HCT116 (cell line): ENCODE measurements at regions not wholly inside any gene's neighbourhood (a gene's known extent, or its start where the extent isn't known, plus 50 kb on each side); places are given as distances from the start of the nearest gene placed in this dataset.

ENCODE experiments used
- ATAC-seq: fragments of 200-7000 bp; cut with Tn5 transposase; 2 replicates; pipeline ENCODE4 v1.9.1; 2020; ENCODE audit warnings: mild to moderate bottlenecking, moderate library complexity
- BruUV-seq: library from RNA; stranded (reverse); fragments of 400-500 nt; replicated peaks from 2 replicates; lab custom pipeline; 2021; lab: Mats Ljungman, UMichigan
- CTCF ChIA-PET: fragments of 300-600 bp; sonication (Branson Sonifier 250); formaldehyde crosslinking; loops from one replicate; lab custom pipeline; 2021; ENCODE audit warnings: antibody characterized with exemption; lab: Charles Lee
- POLR2A ChIA-PET: fragments of 300-600, 350-600 bp; sonication (Branson Sonifier 250); formaldehyde crosslinking; loops from one replicate; lab custom pipeline; 2021; ENCODE audit warnings: antibody characterized with exemption; lab: Charles Lee
- RAD21 ChIA-PET, 2 experiments: fragments of 300-600 bp; sonication (Branson Sonifier 250); formaldehyde crosslinking; loops; one replicate each; lab custom pipeline; 2023; ENCODE audit warnings: low total read pairs in 2 of 2; ENCODE audit not compliant: uncharacterized antibody in 2 of 2, unreplicated experiment in 2 of 2, low non-redundant PET in 1 of 2; lab: Charles Lee
- DNase-seq: peaks from one replicate; pipeline ENCODE4 v3.0.0-alpha.2; 2010; ENCODE audit warnings: low read depth, low spot score
- H2AFZ ChIP-seq: fragments of 200-600 bp; shearing (Covaris generic), sonication (generic); 2 replicates; pipeline ENCODE4 v1.6.1; 2017; ENCODE audit warnings: low read depth, mixed run types, mixed read lengths, antibody characterized with exemption, low read length; ENCODE audit not compliant: poor library complexity, severe bottlenecking
- H3K27ac ChIP-seq: 2 replicates; pipeline ENCODE4 v1.5.1; 2012; ENCODE audit warnings: low read depth, low read length
- H3K27me3 ChIP-seq: fragments of 200-600 bp; sonication (generic); 2 replicates; pipeline ENCODE4 v1.6.1; 2016; ENCODE audit warnings: mixed run types, low read length, mixed read lengths; ENCODE audit not compliant: insufficient read depth
- H3K36me3 ChIP-seq, 2 experiments: fragments of 200-500 bp in 1 of 2; fragments of 200-600 bp in 1 of 2; sonication (Bioruptor generic) in 1 of 2; sonication (generic) in 1 of 2; 2 replicates each; pipeline versions ENCODE4 v1.5.1 to v1.6.1; 2014 to 2016; ENCODE audit warnings: low read length in 2 of 2, inconsistent platforms in 1 of 2, mixed read lengths in 1 of 2, mixed run types in 1 of 2; ENCODE audit not compliant: insufficient read depth in 2 of 2, control insufficient read depth in 1 of 2
- H3K4me1 ChIP-seq, 2 experiments: fragments of 200-600 bp in 1 of 2; sonication (generic) in 1 of 2; 2 replicates each; pipeline versions ENCODE4 v1.5.1 to v1.6.1; 2012 to 2017; ENCODE audit warnings: low read length in 2 of 2, inconsistent platforms in 1 of 2, mild to moderate bottlenecking in 1 of 2, mixed read lengths in 1 of 2, mixed run types in 1 of 2, moderate library complexity in 1 of 2; ENCODE audit not compliant: insufficient read depth in 2 of 2, control insufficient read depth in 1 of 2
- H3K4me2 ChIP-seq: fragments of 200-600 bp; sonication (generic); 2 replicates; pipeline ENCODE4 v1.6.1; 2017; ENCODE audit warnings: mixed run types, low read length, mixed read lengths
- H3K4me3 ChIP-seq, 2 experiments: fragments of 200-600 bp in 1 of 2; sonication (generic) in 1 of 2; replicated peaks in 1 of 2; 2 replicates each; pipeline ENCODE4 v1.5.1; 2011 to 2016; ENCODE audit warnings: low read length in 2 of 2, control low read depth in 1 of 2, low read depth in 1 of 2, mild to moderate bottlenecking in 1 of 2, mixed read lengths in 1 of 2, mixed run types in 1 of 2
- H3K79me2 ChIP-seq: fragments of 200-600 bp; sonication (generic); 2 replicates; pipeline ENCODE4 v1.6.1; 2017; ENCODE audit warnings: mild to moderate bottlenecking, mixed run types, low read length, moderate library complexity, mixed read lengths; ENCODE audit not compliant: insufficient read depth
- H3K9ac ChIP-seq: fragments of 200-600 bp; sonication (generic); 2 replicates; pipeline ENCODE4 v1.6.1; 2016; ENCODE audit warnings: low read length, mixed read lengths
- H3K9me2 ChIP-seq: fragments of 200-600 bp; sonication (generic), shearing (Covaris generic); 2 replicates; pipeline ENCODE4 v1.6.1; 2017; ENCODE audit warnings: mixed run types, mild to moderate bottlenecking, moderate library complexity; ENCODE audit not compliant: insufficient read depth
- H3K9me3 ChIP-seq, 2 experiments: fragments of 200-500 bp in 1 of 2; fragments of 200-600 bp in 1 of 2; sonication (Bioruptor generic) in 1 of 2; sonication (generic) in 1 of 2; 2 replicates each; pipeline ENCODE4 v1.6.1; 2014 to 2017; ENCODE audit warnings: low read length in 2 of 2, mixed read lengths in 2 of 2, inconsistent platforms in 1 of 2, low read depth in 1 of 2, mild to moderate bottlenecking in 1 of 2, mixed run types in 1 of 2, moderate library complexity in 1 of 2; ENCODE audit not compliant: control insufficient read depth in 1 of 2, insufficient read depth in 1 of 2
- H4K20me1 ChIP-seq: fragments of 200-600 bp; sonication (generic), shearing (Covaris generic); 2 replicates; pipeline ENCODE4 v1.6.1; 2017; ENCODE audit warnings: mixed run types, mild to moderate bottlenecking, moderate library complexity; ENCODE audit not compliant: insufficient read depth
- ELF1 ChIP-seq: IDR thresholded peaks from 2 replicates; pipeline ENCODE4 v1.6.1; 2012; ENCODE audit warnings: low read depth, borderline replicate concordance
- FOSL1 ChIP-seq: IDR thresholded peaks from 2 replicates; pipeline ENCODE4 v1.6.1; 2012; ENCODE audit warnings: low read depth
- JUND ChIP-seq: IDR thresholded peaks from 2 replicates; pipeline ENCODE4 v1.6.1; 2012
- POLR2A ChIP-seq: IDR thresholded peaks from 2 replicates; pipeline ENCODE4 v1.7.0; 2011; ENCODE audit warnings: borderline replicate concordance; ENCODE audit not compliant: insufficient read depth, insufficient read length; ENCODE audit errors: extremely low read depth
- POLR2AphosphoS5 ChIP-seq: IDR thresholded peaks from 2 replicates; pipeline ENCODE4 v1.6.1; 2011; ENCODE audit warnings: mild to moderate bottlenecking, low read depth, low read length, moderate library complexity
- RAD21 ChIP-seq: IDR thresholded peaks from 2 replicates; pipeline ENCODE4 v1.6.1; 2012; ENCODE audit warnings: low read depth, mild to moderate bottlenecking
- SIN3A ChIP-seq: IDR thresholded peaks from 2 replicates; pipeline ENCODE4 v1.6.1; 2012; ENCODE audit warnings: low read depth
- SP1 ChIP-seq: IDR thresholded peaks from 2 replicates; pipeline ENCODE4 v1.6.1; 2012; ENCODE audit warnings: low read depth
- TCF7L2 ChIP-seq: IDR thresholded peaks from 2 replicates; pipeline ENCODE4 v1.7.0; 2011; ENCODE audit warnings: borderline replicate concordance, inconsistent platforms; ENCODE audit not compliant: insufficient read depth, insufficient read length; ENCODE audit errors: extremely low read depth
- intact Hi-C: fragments of 100-400 bp; cut with micrococcal nuclease; formaldehyde crosslinking; loops from 2 replicates; pipeline ENCODE4 v1.10.0; 2022
- TF ChIP-seq, protein P1 (sequence below): IDR thresholded peaks from 2 replicates; pipeline ENCODE4 v1.6.1; 2012
- TF ChIP-seq, protein P2 (sequence below): IDR thresholded peaks from 2 replicates; pipeline ENCODE4 v1.6.1; 2012
- TF ChIP-seq, protein P3 (sequence below), 3 experiments: fragments of 200-600 bp in 1 of 3; sonication (generic) in 1 of 3; IDR thresholded peaks in 2 of 3; conservative IDR thresholded peaks in 1 of 3; 2 replicates each; pipeline ENCODE4 v1.5.1; 2012 to 2017; ENCODE audit warnings: low read depth in 2 of 3, low read length in 2 of 3, antibody characterized with exemption in 1 of 3, borderline replicate concordance in 1 of 3, control low read depth in 1 of 3, mild to moderate bottlenecking in 1 of 3, mixed read lengths in 1 of 3, mixed run types in 1 of 3, moderate library complexity in 1 of 3; ENCODE audit not compliant: insufficient read depth in 1 of 3

DNA sequence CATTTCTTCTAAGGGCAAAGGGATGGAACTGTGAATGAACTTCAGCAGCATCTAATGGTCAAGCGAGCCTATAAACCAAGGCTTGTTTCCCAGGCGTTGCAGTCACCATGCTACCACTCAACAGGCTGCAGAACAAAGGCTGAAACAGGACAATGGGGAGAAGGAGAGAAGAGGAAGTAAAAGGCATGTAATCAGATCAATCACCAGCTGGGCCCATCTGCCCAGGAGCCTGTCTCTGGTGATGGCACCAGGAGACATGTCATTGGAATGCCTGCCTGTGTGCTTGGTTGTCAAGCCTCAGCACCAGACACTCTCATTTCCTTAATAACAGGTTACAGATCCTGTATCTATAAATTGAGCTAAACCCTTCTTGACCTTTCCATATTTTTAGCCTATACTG, 81.7 kb upstream of the UMPS start:
- CTCF ChIA-PET: no interaction called here
- DNase-seq: no peak
- intact Hi-C loops: no loop called here

More for the DNA sequence above, 81.7 kb upstream of the UMPS start:
- Histone ChIP-seq H3K9me2 (no peaks in the 10 kb centered on the region), H3K36me3 (no peaks in the 10 kb centered on the region), H3K27ac (no peak overlapping the region), H3K9me3 (no peaks in the 10 kb centered on the region), H3K9ac (no peak overlapping the region), H3K4me3 (no peak overlapping the region), H3K4me1 (no peaks in the 10 kb centered on the region), H2AFZ (no peak overlapping the region), H3K79me2 (no peaks in the 10 kb centered on the region), H3K27me3 (no peaks in the 10 kb centered on the region), H3K4me2 (no peak overlapping the region), H4K20me1 (no peaks in the 10 kb centered on the region)
- POLR2A ChIA-PET: no interaction called here
- RAD21 ChIA-PET: no interaction called here
- ATAC-seq: no peak
- BruUV-seq: no TSS peak
- no peak for TF ChIP-seq RAD21
- TF ChIP-seq, protein P1, sequence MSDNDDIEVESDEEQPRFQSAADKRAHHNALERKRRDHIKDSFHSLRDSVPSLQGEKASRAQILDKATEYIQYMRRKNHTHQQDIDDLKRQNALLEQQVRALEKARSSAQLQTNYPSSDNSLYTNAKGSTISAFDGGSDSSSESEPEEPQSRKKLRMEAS: no peak
- TF ChIP-seq SP1: no peak
- no peak for TF ChIP-seq ELF1
- no peak for TF ChIP-seq POLR2A
- TF ChIP-seq, protein P2, sequence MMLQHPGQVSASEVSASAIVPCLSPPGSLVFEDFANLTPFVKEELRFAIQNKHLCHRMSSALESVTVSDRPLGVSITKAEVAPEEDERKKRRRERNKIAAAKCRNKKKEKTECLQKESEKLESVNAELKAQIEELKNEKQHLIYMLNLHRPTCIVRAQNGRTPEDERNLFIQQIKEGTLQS: no peak
- TF ChIP-seq, protein P3, sequence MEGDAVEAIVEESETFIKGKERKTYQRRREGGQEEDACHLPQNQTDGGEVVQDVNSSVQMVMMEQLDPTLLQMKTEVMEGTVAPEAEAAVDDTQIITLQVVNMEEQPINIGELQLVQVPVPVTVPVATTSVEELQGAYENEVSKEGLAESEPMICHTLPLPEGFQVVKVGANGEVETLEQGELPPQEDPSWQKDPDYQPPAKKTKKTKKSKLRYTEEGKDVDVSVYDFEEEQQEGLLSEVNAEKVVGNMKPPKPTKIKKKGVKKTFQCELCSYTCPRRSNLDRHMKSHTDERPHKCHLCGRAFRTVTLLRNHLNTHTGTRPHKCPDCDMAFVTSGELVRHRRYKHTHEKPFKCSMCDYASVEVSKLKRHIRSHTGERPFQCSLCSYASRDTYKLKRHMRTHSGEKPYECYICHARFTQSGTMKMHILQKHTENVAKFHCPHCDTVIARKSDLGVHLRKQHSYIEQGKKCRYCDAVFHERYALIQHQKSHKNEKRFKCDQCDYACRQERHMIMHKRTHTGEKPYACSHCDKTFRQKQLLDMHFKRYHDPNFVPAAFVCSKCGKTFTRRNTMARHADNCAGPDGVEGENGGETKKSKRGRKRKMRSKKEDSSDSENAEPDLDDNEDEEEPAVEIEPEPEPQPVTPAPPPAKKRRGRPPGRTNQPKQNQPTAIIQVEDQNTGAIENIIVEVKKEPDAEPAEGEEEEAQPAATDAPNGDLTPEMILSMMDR (IDR thresholded peaks at IDR 0.05 in 2 of 3, conservative IDR thresholded peaks at IDR 0.05 in 1 of 3; ENCODE audit: borderline replicate concordance in 1 of 3, insufficient read depth in 1 of 3, low read depth in 2 of 3, low read length in 2 of 3): no peak
- TF ChIP-seq FOSL1: no peak
- TF ChIP-seq POLR2AphosphoS5: no peak
- no peak for TF ChIP-seq SIN3A
- no peak for TF ChIP-seq JUND
- no peak for TF ChIP-seq TCF7L2
